D721Med (cell line): ENCODE measurements at regions not wholly inside any gene's neighbourhood (a gene's known extent, or its start where the extent isn't known, plus 50 kb on each side); places are given as distances from the start of the nearest gene placed in this dataset.

ENCODE experiments used
- DNase-seq: peaks from one replicate; pipeline ENCODE4 v3.0.0; 2011; ENCODE audit warnings: low spot score; ENCODE audit not compliant: insufficient read length
- FAIRE-seq: peaks from 2 replicates; lab custom pipeline; 2011; peaks lifted over from hg19 to GRCh38; lab: Jason Lieb, UNC
- TF ChIP-seq, protein P1 (sequence below): IDR thresholded peaks from 2 replicates; pipeline ENCODE4 v1.5.1; 2012; ENCODE audit warnings: mild to moderate bottlenecking, control low read depth; ENCODE audit not compliant: insufficient read depth; ENCODE audit errors: missing control alignments

DNA sequence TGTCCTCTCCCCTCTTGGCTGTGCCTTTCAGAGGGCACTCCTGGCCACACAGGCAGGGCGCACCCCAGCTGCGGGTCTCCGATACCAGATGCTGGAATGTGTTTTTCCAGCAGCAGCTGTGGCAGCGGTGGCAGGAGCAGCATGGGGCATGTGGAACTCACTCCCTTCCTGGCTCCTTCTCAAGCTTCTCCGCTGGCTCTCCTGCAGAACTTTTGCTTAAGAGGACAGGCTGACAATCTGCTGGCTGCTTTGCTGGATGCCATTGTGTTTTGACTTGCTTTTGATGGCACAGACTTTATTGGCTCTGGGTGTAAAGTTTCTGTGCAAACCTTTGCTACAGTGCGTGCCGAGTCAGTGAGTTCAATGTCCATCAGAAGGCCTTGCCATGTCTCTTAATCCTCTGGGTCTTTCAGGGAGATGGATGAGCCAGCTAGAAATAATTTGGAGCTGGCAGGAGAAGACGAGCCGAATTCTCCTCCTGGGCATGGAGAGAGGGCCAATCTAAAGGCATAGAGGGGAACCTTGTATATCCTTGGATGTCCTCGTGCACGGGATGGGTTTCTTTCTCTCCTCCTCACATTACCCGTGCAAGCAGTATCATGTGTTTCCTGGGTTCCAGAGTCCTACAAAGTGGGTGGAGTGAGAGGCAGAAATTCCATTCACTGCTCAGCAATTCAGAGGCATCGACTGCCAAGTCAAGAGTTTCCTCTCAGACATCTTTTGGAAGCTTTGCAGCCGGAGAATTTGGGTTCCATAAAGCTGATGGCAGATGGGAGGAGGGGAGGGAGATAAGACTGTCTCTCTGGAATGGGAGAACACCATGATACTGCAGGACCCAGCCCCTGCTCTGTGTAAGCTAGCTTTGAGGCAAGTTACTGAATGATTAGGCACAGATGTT is 231.2 kb downstream of the FGF9 start:
- FAIRE-seq (no peak), DNase-seq (no peak)
- TF ChIP-seq, protein P1, sequence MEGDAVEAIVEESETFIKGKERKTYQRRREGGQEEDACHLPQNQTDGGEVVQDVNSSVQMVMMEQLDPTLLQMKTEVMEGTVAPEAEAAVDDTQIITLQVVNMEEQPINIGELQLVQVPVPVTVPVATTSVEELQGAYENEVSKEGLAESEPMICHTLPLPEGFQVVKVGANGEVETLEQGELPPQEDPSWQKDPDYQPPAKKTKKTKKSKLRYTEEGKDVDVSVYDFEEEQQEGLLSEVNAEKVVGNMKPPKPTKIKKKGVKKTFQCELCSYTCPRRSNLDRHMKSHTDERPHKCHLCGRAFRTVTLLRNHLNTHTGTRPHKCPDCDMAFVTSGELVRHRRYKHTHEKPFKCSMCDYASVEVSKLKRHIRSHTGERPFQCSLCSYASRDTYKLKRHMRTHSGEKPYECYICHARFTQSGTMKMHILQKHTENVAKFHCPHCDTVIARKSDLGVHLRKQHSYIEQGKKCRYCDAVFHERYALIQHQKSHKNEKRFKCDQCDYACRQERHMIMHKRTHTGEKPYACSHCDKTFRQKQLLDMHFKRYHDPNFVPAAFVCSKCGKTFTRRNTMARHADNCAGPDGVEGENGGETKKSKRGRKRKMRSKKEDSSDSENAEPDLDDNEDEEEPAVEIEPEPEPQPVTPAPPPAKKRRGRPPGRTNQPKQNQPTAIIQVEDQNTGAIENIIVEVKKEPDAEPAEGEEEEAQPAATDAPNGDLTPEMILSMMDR = no peak

DNA sequence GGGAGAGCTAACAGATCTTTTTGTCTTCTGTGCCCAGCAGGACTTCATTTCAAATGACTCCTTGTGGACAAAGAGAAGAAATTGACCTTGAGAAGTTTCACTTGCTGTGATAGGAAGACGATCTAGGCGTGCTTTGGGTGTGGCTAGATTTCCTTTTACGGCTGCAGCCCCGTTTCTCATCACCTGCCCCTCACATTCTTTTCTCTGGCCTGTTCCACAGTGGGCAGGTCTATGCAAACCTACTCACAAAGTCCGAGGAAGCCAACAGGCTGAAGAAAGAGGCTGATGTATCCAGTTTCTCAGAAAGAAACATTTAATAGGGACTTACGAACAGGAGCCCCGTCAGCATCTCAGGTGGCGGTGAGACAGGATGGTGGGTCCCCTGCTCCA is 231.8 kb downstream of the FGF9 start:
- no peak for FAIRE-seq
- TF ChIP-seq, protein P1 = no peak

DNA sequence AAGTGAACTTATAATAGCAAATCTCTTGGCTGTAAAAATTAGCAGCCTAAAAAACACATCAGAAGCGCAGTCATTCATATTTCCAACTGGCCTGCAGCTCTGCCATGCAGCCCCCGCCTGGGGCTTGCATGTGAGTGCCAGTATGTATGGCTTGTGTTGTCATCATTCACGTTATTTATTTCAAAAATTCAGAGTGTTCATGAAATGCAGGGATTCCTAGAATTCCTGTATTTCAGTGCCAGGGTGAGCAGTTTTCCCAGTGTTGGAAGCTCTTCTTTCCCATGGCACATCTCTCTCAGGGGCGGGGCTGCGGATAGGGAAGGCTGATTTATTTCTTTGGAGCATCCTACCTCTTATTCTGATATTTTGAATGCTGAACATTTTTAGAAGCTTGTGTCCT is 234.6 kb downstream of the FGF9 start:
- TF ChIP-seq, protein P1 = no peak
- FAIRE-seq (no peak), DNase-seq (no peak)

More for the DNA sequence above, 231.8 kb downstream of the FGF9 start:
- DNase-seq = no peak

DNA sequence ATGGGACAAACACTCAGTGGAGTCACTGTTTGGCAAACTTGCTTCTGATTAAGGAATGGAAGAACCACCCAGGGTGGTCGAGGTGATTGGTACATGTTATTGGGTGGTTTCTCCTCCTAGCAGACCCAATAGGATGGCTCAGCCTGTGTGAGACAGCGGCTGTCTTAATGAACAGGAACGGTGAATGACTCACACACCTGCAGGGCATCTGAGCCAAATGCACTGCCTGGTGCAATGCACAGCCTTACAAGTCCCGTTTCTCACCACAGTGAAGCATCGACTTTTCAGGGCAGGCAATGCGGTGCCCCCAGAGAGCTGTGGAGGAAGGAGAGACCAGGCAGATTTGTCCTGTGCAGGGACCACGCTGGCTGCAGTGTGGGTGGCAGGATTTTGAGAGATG is 238.5 kb downstream of the FGF9 start:
- DNase-seq (no peak), FAIRE-seq (no peak)
- TF ChIP-seq, protein P1 = no peak

DNA sequence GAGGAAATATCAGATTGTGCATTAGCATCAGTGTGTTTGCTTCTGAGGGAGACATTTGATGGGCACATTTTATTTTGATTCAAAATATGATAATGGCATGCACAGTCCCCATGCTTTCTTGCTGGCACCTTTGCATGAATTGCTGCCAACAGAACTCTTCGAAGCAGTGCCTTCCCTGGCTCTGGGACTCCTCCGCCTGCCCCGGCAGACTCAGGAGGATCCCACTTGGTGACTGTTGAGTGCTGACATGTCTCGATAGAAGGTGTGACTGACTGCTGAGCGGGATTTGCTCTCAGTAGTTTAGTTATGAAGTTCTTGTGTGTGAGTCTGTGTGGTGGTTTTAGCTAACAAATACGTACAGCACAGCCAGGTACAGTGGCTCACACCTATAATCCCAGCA is 239.7 kb downstream of the FGF9 start:
- DNase-seq (no peak), FAIRE-seq (no peak)
- TF ChIP-seq, protein P1 = no peak

DNA sequence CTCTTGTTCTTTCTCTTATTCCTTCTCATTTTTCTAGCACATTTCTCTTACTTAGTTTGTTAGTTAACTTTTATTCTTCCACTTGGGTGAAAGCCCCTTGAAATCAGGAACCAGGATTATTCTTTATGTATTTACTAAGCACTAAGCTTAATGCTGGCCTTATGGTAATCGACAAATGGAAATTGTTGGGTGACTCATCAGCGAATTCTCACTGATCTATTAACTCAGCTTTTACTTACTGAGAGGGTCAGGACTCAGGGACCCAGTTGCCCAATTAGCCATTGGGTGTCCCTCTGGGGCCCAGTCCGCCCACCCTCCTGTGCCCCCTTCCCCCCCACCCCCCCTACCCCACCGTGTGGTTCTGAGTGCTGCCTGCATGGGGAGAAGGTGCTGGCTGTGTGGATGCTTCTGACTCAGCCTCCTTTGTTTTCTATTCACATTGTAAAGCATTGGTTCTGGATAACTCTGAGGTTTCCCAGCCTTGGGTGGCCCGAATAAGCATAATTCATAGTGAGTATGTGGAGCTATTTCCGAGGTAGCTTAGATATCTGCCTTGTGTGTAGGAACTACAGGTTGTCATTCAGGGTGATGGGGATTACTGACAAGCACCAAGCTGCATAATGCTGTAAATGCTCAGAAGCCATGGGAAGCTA is 240.9 kb downstream of the FGF9 start:
- FAIRE-seq (no peak), DNase-seq (no peak)
- TF ChIP-seq, protein P1 = no peak
